Fibroblast of lung (primary cell): ENCODE measurements at regions not wholly inside any gene's neighbourhood (a gene's known extent, or its start where the extent isn't known, plus 50 kb on each side); places are given as distances from the start of the nearest gene placed in this dataset.

Experiments
- CTCF ChIP-seq, 2 donors: IDR thresholded peaks in 1 of 2; conservative IDR thresholded peaks in 1 of 2; 1 replicate in 1 of 2; 2 replicates in 1 of 2; pipeline ENCODE4 v1.5.1; 2011 to 2012; ENCODE audit warnings: low read length in 2 of 2, control low read depth in 1 of 2, inconsistent platforms in 1 of 2, low read depth in 1 of 2, mild to moderate bottlenecking in 1 of 2
- EZH2 ChIP-seq: IDR thresholded peaks from 2 replicates; pipeline ENCODE4 v1.5.1; 2012; ENCODE audit warnings: low read length, control low read depth, mild to moderate bottlenecking; ENCODE audit errors: missing control alignments

- no peak for TF ChIP-seq CTCF (conservative IDR thresholded peaks at IDR 0.05 in 1 of 2, IDR thresholded peaks at IDR 0.05 in 1 of 2; ENCODE audit: low read depth in 1 of 2, low read length in 2 of 2)
- TF ChIP-seq EZH2, result no peak
These were observed 272.9 kb upstream of the FERMT1 start for GRCh38 chr20:6395695-6396094.
